ENCODE measurements at regions not wholly inside any gene's neighbourhood (a gene's known extent, or its start where the extent isn't known, plus 50 kb on each side); places are given as distances from the start of the nearest gene placed in this dataset.
A peak's percentile ranks its signal among the peaks of the same experiment; 100 is the strongest.

GRCh38 chr18:1559563-1559962 is 654.9 kb downstream of the ADCYAP1 start:
- DNase-seq (ENCODE audit: missing footprints) (no peak), ATAC-seq (no peak)
- intact Hi-C loops (cut with DNase I), result no loop called here

DNA sequence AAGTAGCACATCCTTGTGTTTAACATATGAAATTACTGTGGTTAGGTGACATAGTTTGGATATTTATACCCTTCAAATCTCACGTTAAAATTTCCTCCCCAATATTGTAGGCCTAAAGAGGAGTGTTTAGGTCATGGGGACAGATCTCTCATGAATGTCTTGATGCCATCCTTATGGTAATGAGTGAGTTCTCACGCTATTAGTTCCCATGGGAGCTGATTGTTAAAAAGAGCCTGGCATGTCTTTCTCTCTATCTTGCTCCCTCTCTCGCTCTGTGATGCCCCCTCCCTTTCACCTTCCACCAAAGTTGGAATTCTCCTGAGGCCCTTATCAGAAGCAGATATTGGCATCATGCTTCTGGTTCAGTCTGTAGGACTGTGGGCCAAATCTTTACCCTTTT is 660.1 kb downstream of the ADCYAP1 start:
- intact Hi-C loops (cut with DNase I), result no loop called here
- DNase-seq (ENCODE audit: missing footprints) (no peak), ATAC-seq (no peak)

GRCh38 chr18:1571206-1571605 is 666.5 kb downstream of the ADCYAP1 start:
- DNase-seq (ENCODE audit: missing footprints), result no peak
- no peak for ATAC-seq
- intact Hi-C loops (cut with DNase I), result no loop called here

- DNase-seq (ENCODE audit: missing footprints), result no peak
- intact Hi-C loops (cut with DNase I), result no loop called here
- ATAC-seq, result no peak
These were observed 669.1 kb downstream of the ADCYAP1 start for GRCh38 chr18:1573732-1574131.

DNA sequence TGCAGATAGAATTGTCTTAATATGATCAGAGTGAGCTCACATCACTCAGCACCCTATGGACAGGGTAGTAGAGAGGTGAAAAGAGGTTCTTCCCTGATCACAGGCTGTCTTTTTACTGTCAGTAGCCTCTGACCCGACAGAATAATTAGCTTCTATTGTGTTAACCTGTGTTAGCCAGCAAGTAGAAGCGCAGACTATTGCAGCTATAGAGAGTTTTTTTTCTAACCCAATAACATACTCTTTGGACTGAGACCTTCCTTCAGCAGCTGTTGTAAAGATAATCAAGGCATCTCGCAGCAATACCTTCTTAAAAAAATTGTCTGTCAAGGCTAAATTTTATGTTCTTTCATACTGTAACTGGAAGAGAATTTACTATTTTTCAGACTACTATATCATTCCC is 670.4 kb downstream of the ADCYAP1 start:
- intact Hi-C loops (cut with DNase I), result no loop called here
- ATAC-seq (no peak), DNase-seq (ENCODE audit: missing footprints) (no peak)

DNA sequence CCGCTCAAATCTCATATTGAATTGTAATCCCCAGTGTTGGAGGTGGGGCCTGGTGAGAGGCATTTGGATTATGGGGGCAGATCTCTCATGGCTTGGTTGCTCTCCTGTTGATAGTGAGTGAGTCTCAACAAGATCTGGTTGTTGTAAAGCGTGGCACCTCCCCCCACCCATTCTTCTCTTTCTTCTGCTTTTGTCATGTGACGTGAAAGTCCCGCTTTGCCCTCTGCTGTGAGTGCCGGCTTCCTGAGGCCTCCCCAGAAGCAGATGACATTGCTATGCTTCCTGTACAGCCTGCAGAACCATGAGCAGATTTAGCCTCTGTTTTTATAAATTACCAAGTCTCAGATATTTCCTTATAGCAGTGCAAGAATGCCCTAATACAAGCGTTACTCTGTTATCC is 673.8 kb downstream of the ADCYAP1 start:
- DNase-seq (ENCODE audit: missing footprints) (no peak), ATAC-seq (no peak)
- intact Hi-C loops (cut with DNase I), result no loop called here

GRCh38 chr18:1581581-1581980 is 676.9 kb downstream of the ADCYAP1 start:
- intact Hi-C loops (cut with DNase I), result loop anchor here (10.0 kb wide), 1 partner anchor 643 kb away; no protein-coding TSS in a partner anchor
- ATAC-seq (no peak), DNase-seq (ENCODE audit: missing footprints) (no peak)

DNA sequence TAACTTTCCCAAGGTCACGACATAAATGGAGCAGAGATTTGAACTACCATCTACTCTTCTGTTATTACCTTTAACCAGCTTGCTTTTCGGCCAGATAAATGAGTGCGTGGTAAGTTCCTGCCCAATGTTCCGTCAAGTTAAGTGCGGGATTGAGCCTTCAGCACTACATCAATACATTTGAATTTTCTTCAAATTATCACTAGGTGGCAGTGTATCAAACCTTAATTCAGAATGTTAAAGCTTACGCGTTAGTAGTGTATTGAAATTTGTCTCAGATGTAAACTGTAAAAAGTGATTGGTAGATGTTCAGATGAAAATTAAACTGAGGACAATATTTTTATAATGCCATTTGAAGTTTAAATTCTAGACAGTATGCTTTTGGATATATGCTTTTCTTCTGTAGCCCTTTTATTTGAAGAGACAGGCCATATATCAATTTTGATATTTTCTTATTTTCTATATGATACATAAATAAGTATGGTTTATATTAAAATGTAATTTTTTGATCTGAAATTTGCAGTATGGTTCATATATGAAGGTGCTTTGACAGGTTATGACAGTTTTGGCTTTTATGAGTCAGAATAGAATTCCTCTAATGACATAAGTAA is 681.3 kb downstream of the ADCYAP1 start:
- ATAC-seq (no peak), DNase-seq (ENCODE audit: missing footprints) (no peak)
- intact Hi-C loops (cut with DNase I), result loop anchor here (5.0 to 10.0 kb wide), 2 partner anchors 496 to 639 kb away; no protein-coding TSS in a partner anchor

DNA sequence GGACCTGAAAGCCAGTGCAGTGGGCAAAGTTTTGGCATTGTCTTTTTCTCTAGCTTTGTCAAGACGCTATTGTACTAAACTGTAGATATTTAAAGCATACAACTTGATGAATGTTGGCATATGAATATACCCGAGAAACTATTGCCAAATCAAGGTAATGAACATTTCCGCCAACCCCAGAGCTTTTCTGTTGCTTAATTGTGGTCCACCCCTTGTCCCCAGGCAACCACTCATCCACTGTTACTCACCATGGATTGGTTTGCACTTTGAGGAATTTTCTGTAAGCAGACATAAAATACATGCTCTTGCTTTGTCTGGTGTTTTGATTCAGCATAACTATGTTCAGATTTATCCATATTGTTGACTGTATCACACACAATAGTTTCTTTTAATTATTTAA is 688.4 kb downstream of the ADCYAP1 start:
- ATAC-seq, result no peak
- intact Hi-C loops (cut with DNase I), result no loop called here

DNA sequence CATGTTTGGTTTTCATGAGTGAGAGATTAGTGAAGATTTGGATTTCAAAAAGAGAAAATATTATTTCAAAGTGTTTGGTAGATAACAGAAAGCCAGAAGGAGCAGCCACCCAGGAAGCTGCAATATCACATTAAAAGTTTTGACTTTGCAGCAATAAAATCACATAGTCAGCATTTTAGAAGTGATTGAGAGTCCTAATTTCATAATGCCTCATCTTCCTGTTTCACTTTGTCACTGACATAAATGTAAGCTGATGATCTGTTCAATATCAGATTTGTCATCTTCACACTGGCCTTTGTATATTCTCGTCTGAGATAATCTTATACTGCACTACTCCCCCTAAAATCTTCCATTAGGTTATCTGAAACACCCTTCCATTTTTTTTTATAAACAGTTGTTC is 690.5 kb downstream of the ADCYAP1 start:
- intact Hi-C loops (cut with DNase I), result no loop called here
- no peak for ATAC-seq
- no peak for DNase-seq (ENCODE audit: missing footprints)

More for the DNA sequence above, 688.4 kb downstream of the ADCYAP1 start:
- DNase-seq (ENCODE audit: missing footprints), result no peak

DNA sequence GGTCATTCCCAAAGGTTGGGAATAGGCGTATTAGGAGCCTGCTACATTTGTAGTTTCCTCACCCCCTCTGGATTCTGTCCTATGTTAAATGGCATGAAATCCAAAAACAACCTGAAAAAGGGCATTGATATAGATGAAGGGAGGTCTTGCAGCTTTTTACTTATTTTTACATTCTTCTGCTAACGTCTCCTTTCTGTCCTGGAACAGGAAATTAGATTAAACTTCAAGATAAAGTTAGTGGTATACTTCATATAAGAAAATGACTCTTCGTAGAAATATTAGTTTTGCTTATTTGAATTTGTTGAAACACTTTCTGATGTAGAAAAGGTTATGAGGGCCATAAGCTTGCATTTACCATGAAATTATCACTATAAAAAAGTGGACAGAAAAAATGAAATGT is 694.5 kb downstream of the ADCYAP1 start:
- intact Hi-C loops (cut with DNase I), result no loop called here
- no peak for ATAC-seq
- DNase-seq (ENCODE audit: missing footprints), result no peak

GRCh38 chr18:1604751-1605150 is 700.1 kb downstream of the ADCYAP1 start:
- intact Hi-C loops (cut with DNase I), result no loop called here
- DNase-seq (ENCODE audit: missing footprints) (no peak), ATAC-seq (no peak)

- no peak for ATAC-seq
- intact Hi-C loops (cut with DNase I), result no loop called here
- no peak for DNase-seq (ENCODE audit: missing footprints)
These were observed 713.7 kb downstream of the ADCYAP1 start for GRCh38 chr18:1618364-1618763.

DNA sequence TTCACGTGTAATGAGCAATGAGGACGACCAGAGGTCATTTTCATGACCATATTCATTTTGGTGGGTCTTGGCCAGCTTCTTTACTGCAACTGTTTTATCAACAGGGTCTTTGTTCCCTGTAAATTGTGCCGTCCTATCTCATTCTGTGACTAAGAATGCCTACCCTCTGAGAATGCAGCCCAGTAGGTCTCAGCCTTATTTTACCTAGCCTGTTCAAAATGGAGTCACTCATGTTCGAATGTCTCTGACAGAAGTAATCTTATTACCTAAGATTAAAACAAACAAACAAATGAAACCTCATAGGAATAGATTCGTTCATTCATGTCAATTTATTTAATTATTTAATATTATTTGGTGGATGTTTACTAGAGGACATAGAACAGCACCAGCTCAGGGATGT is 714.8 kb downstream of the ADCYAP1 start:
- intact Hi-C loops (cut with DNase I), result no loop called here
- ATAC-seq (no peak), DNase-seq (ENCODE audit: missing footprints) (no peak)

DNA sequence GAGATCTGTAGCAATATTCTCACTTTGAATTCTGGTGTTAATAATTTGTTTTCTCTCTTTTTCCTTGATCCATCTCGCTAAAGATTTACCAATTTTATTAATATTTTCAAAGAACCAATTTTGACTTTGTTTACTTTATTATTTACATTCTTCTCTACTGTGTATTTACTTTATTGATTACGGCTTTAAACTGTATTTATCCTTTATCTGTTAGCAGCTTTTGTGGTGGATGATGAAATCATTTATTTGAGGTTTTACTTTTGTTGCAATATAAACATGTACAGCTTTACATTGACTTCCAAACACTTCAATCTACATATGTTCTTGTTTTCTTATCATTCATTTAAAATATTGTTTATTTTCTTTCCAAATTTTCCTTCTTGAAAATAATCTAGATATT is 719.9 kb downstream of the ADCYAP1 start:
- ATAC-seq, result no peak

GRCh38 chr18:1627494-1627893 is 722.8 kb downstream of the ADCYAP1 start:
- DNase-seq (ENCODE audit: missing footprints) (no peak), ATAC-seq (no peak)
- intact Hi-C loops (cut with DNase I), result no loop called here

More for the DNA sequence above, 719.9 kb downstream of the ADCYAP1 start:
- intact Hi-C loops (cut with DNase I), result no loop called here
- DNase-seq (ENCODE audit: missing footprints), result no peak

DNA sequence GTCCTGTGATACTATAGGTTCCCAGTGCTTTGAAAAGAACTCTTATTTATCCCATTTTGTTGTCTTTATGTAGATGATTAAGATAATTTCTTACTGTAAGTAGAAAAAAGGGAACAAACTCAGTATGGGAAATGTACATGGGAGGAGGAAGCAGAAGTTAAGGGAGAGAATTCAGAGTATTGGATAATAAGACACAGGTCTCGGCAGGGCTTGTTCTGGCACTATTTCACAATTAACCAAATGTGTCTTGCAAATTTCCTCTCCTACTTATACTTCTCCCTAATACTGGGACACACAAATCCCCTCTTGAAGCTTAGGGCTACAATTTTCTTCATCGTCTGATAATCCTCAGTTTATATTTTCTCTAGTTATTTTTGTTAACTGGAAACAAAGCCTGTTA is 744.0 kb downstream of the ADCYAP1 start:
- intact Hi-C loops (cut with DNase I), result no loop called here
- ATAC-seq (peak; percentile 56), DNase-seq (ENCODE audit: missing footprints) (no peak)

- ATAC-seq, result no peak
- DNase-seq (ENCODE audit: missing footprints), result no peak
- intact Hi-C loops (cut with DNase I), result no loop called here
These were observed 747.3 kb downstream of the ADCYAP1 start for GRCh38 chr18:1652018-1652417.

DNA sequence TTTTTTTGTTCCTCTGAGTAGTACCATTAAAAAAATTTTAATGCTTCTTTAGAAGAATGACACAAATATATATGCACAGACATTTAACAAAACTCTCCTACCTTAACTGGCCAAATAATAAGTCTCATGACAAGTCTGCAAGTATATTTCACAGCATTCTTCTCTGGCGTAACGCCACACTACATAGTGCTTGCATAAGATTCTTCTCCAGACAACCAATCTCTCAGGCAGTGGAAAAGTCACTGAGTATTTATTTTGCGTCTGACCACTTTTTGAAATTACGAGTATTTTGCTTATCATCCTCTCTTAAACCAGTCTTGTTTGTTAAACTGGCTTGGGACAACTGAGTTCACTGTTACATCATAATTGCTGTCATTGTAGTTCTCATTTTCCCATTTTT is 749.2 kb downstream of the ADCYAP1 start:
- ATAC-seq (no peak), DNase-seq (ENCODE audit: missing footprints) (no peak)
- intact Hi-C loops (cut with DNase I), result no loop called here

DNA sequence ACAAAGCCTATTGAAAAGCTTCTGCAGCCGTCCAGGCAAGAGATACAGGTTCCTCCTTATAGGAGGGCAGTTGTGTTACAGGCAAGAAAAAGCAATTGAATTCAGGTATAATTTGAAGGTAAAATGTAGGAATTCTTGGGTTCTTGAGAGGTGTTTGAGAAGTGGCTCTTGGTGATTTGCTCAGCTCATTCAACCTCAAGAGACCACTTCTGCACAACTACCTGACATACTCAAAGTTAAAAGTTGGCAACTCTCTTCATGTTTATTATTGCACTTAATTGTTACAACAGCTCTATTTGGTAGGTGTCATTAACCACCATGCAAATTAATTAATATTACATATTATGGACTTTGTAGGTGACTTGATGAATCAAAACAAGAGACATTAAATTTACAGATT is 753.2 kb downstream of the ADCYAP1 start:
- intact Hi-C loops (cut with DNase I), result no loop called here

DNA sequence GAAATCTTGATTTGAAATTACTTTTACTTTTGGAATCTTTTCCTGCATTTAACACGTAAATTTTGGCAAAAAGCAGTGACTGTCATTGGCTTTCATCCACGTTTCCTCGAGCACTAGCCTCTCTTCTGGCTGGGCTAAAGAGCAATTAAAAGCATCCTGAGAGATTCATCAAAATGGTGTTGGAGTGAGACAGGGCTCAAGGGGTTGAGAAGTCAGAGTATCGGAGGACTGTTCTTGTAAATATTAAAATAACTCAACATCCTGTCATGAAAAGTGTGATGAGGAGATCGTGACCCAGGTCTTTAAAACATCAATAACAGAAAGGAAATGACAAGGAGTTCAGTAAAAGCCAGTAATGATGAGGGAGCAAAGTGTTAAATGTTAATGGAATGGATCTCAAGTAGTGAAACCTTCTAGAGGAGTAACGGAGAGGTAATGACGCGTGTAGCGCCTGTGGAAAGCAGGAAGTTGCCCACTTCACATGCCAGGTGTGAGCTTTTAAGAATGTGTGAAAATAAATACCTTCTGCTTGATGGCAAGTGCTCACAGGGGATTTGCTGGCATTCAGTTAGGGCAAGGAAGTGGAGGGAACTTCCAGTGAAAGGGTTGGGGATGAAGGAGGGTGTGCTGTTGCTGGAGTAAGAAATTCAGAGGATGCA is 754.4 kb downstream of the ADCYAP1 start:
- intact Hi-C loops (cut with DNase I), result no loop called here

More for the DNA sequence above, 753.2 kb downstream of the ADCYAP1 start:
- DNase-seq (ENCODE audit: missing footprints) (no peak), ATAC-seq (no peak)

More for the DNA sequence above, 754.4 kb downstream of the ADCYAP1 start:
- DNase-seq (ENCODE audit: missing footprints), result no peak
- ATAC-seq, result no peak
